ENCODE measurements at regions not wholly inside any gene's neighbourhood (a gene's known extent, or its start where the extent isn't known, plus 50 kb on each side); places are given as distances from the start of the nearest gene placed in this dataset.

GRCh38 chr6:15930207-15930606 lies 198.7 kb upstream of the MYLIP start:
- H3K9me3 Mint-ChIP-seq, result peaks cover 4 to 5% of the 10 kb centered on the region in 2 donors
- H3K4me3 Mint-ChIP-seq, result no peak overlapping the region
- Histone ChIP-seq H3K36me3 (ENCODE audit: control insufficient read depth, insufficient read depth, low read length) (no peaks in the 10 kb centered on the region), H3K9me3 (ENCODE audit: control insufficient read depth, insufficient read depth, low read length) (peaks cover 5% of the 10 kb centered on the region), H3K27ac (ENCODE audit: low read length) (no peak overlapping the region), H3K27me3 (ENCODE audit: control insufficient read depth, insufficient read depth, low read length) (no peaks in the 10 kb centered on the region), H3K4me3 (ENCODE audit: low read length) (no peak overlapping the region), H3K4me1 (ENCODE audit: control insufficient read depth, insufficient read depth, low read length) (no peaks in the 10 kb centered on the region)
- no peak for TF ChIP-seq CTCF (IDR thresholded peaks at IDR 0.05)
- ATAC-seq, result no peak
- no peak for DNase-seq
- H3K4me1 Mint-ChIP-seq, result no peaks in the 10 kb centered on the region
- H3K27me3 Mint-ChIP-seq (ENCODE audit: low read depth in 2 of 2), result no peaks in the 10 kb centered on the region
- WGBS (ENCODE audit: insufficient coverage), result 90% methylated on average over 2 of the region's 3 CpGs
- intact Hi-C loops (cut with micrococcal nuclease), result no loop called here
- H3K36me3 Mint-ChIP-seq, result peaks cover 15% of the 10 kb centered on the region
- H3K27ac Mint-ChIP-seq, result no peak overlapping the region

DNA sequence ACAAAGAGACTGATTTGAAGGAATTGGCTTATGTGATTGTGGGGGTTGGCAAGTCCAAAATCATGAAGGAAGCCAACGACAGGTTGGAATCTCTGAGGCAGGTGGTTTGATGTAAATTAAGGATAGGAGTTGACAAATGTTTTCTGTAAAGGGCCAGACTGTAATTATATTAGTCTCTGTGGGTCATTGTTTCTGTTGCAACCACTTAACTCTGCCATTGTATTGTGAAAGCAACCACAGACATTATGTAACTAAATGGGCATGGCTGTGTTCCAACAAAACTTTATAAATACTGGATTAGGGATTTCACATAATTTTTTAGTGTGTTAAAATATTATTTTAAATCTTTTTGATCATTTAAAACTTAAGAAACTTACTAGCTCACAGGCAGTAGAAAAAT lies 199.2 kb upstream of the MYLIP start:
- TF ChIP-seq CTCF (IDR thresholded peaks at IDR 0.05), result no peak
- H3K4me3 Mint-ChIP-seq, result no peak overlapping the region
- H3K36me3 Mint-ChIP-seq, result peaks cover 15% of the 10 kb centered on the region
- 74% methylated on average over 1 of the region's 1 CpG for WGBS (ENCODE audit: insufficient coverage)
- no peaks in the 10 kb centered on the region for H3K36me3 ChIP-seq (ENCODE audit: control insufficient read depth, insufficient read depth, low read length)
- H3K4me1 Mint-ChIP-seq, result no peaks in the 10 kb centered on the region
- H3K27ac Mint-ChIP-seq, result no peak overlapping the region
- H3K4me3 ChIP-seq (ENCODE audit: low read length), result no peak overlapping the region
- DNase-seq, result no peak
- intact Hi-C loops (cut with micrococcal nuclease), result no loop called here
- H3K9me3 ChIP-seq (ENCODE audit: control insufficient read depth, insufficient read depth, low read length), result peaks cover 5% of the 10 kb centered on the region
- no peak for ATAC-seq
- H3K27me3 ChIP-seq (ENCODE audit: control insufficient read depth, insufficient read depth, low read length), result no peaks in the 10 kb centered on the region
- no peaks in the 10 kb centered on the region for H3K4me1 ChIP-seq (ENCODE audit: control insufficient read depth, insufficient read depth, low read length)
- no peaks in the 10 kb centered on the region for H3K27me3 Mint-ChIP-seq (ENCODE audit: low read depth in 2 of 2)
- no peak overlapping the region for H3K27ac ChIP-seq (ENCODE audit: low read length)
- peaks cover 4 to 5% of the 10 kb centered on the region in 2 donors for H3K9me3 Mint-ChIP-seq

DNA sequence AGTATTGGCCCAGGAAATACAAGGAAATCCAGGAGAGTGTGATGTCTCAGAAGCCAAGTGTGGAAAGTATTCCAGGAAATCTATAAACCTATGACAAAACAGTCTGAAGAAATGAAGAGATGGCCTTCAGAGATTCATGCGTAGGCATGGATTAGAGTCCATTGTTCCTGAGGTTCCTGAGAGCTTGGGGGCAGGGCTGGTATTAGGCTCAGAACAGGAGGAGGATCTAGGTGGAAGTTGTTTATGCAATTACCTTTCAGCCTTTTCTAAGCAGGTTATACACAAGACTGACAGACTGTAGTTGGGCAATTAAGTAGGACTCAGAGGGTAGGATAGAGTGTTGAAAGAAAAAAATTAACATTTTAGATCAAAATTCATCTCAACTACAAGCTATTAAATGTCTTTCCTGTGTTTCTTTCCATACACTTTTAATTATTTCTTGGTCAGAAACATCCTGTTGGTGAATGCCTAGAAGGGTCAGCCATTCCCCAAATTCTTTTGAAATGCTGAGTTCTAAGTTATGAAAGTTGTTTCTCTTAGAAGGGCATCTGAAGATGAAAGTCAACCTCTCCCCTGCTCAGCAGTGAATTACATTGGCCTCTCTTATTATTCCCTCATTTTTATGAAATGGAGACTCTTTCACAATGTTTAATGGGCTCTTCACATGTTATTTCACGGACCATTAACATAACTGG lies 201.2 kb upstream of the MYLIP start:
- Histone ChIP-seq H3K27ac (ENCODE audit: low read length) (no peak overlapping the region), H3K4me1 (ENCODE audit: control insufficient read depth, insufficient read depth, low read length) (no peaks in the 10 kb centered on the region), H3K4me3 (ENCODE audit: low read length) (no peak overlapping the region), H3K36me3 (ENCODE audit: control insufficient read depth, insufficient read depth, low read length) (no peaks in the 10 kb centered on the region), H3K27me3 (ENCODE audit: control insufficient read depth, insufficient read depth, low read length) (no peaks in the 10 kb centered on the region), H3K9me3 (ENCODE audit: control insufficient read depth, insufficient read depth, low read length) (peaks cover 5% of the 10 kb centered on the region)
- H3K9me3 Mint-ChIP-seq, result peaks cover 5 to 6% of the 10 kb centered on the region in 2 donors
- H3K27ac Mint-ChIP-seq, result no peak overlapping the region
- no peaks in the 10 kb centered on the region for H3K27me3 Mint-ChIP-seq (ENCODE audit: low read depth in 2 of 2)
- no peak overlapping the region for H3K4me3 Mint-ChIP-seq
- WGBS (ENCODE audit: insufficient coverage), result 96% methylated on average over 1 of the region's 2 CpGs
- no peak for ATAC-seq
- H3K4me1 Mint-ChIP-seq, result no peaks in the 10 kb centered on the region
- intact Hi-C loops (cut with micrococcal nuclease), result no loop called here
- peaks cover 15% of the 10 kb centered on the region for H3K36me3 Mint-ChIP-seq
- no peak for TF ChIP-seq CTCF (IDR thresholded peaks at IDR 0.05)
- no peak for DNase-seq

DNA sequence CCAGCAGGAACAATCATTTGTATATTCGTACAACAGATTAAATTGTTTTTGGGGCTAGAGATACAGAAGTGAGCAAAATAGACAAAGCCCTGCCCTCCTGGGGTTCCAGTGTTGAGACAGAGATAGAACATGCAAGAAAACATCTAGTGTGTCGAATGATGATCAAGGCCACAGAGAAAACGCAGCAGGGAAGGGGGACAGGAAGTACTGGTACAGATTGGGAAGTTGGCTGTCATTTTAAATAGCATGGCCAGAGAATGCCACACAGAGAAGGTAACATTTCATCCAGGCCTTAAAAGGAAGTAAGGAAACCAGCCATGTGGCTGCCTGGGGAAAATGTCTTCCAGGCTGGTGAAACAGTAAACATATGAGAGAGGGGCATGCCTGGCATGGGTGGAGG lies 202.6 kb upstream of the MYLIP start:
- no peaks in the 10 kb centered on the region for H3K27me3 Mint-ChIP-seq (ENCODE audit: low read depth in 2 of 2)
- intact Hi-C loops (cut with micrococcal nuclease), result no loop called here
- no peak overlapping the region for H3K27ac Mint-ChIP-seq
- H3K4me3 ChIP-seq (ENCODE audit: low read length), result no peak overlapping the region
- H3K4me3 Mint-ChIP-seq, result no peak overlapping the region
- H3K9me3 Mint-ChIP-seq, result peaks cover 3% of the 10 kb centered on the region in 2 donors
- DNase-seq (no peak), ATAC-seq (no peak)
- TF ChIP-seq CTCF (IDR thresholded peaks at IDR 0.05), result no peak
- no peak overlapping the region for H3K27ac ChIP-seq (ENCODE audit: low read length)
- H3K4me1 Mint-ChIP-seq, result no peaks in the 10 kb centered on the region
- 60% methylated on average over 3 of the region's 3 CpGs for whole genome bisulfite sequencing (ENCODE audit: insufficient coverage)
- no peaks in the 10 kb centered on the region for H3K9me3 ChIP-seq (ENCODE audit: control insufficient read depth, insufficient read depth, low read length)
- no peaks in the 10 kb centered on the region for H3K4me1 ChIP-seq (ENCODE audit: control insufficient read depth, insufficient read depth, low read length)
- peaks cover 12% of the 10 kb centered on the region for H3K36me3 Mint-ChIP-seq
- H3K27me3 ChIP-seq (ENCODE audit: control insufficient read depth, insufficient read depth, low read length), result no peaks in the 10 kb centered on the region
- H3K36me3 ChIP-seq (ENCODE audit: control insufficient read depth, insufficient read depth, low read length), result no peaks in the 10 kb centered on the region
